AG04449 (cell line): ENCODE measurements at regions not wholly inside any gene's neighbourhood (a gene's known extent, or its start where the extent isn't known, plus 50 kb on each side); places are given as distances from the start of the nearest gene placed in this dataset.

ENCODE experiments used
- CTCF ChIA-PET: fragments of 350-600 bp; formaldehyde crosslinking; extraction: SDS; loops from one replicate; lab custom pipeline; 2021; ENCODE audit warnings: antibody characterized with exemption; lab: Yijun Ruan, JAX
- POLR2A ChIA-PET: fragments of 400-600, 350-600 bp; formaldehyde crosslinking; extraction: SDS; loops from one replicate; lab custom pipeline; 2020; ENCODE audit warnings: antibody characterized with exemption, inconsistent platforms; lab: Yijun Ruan, JAX
- DNase-seq: peaks from one replicate; pipeline ENCODE4 v3.0.0-alpha.2; 2010; ENCODE audit warnings: low read depth, low spot score
- H3K4me3 ChIP-seq: 2 replicates; pipeline ENCODE4 v1.5.1; 2011; ENCODE audit warnings: low read depth, mild to moderate bottlenecking, control low read depth, low read length
- TF ChIP-seq, protein P1 (sequence below): IDR thresholded peaks from one replicate; pipeline ENCODE4 v1.5.1; 2011; ENCODE audit warnings: mild to moderate bottlenecking, moderate library complexity, low read length, control low read depth, inconsistent platforms; ENCODE audit not compliant: insufficient read depth; ENCODE audit errors: missing control alignments

- ChIA-PET CTCF (interaction anchor here (1.4 kb wide), 1 partner anchor 125 kb away, joined by 3 read pairs; no protein-coding TSS in a partner anchor), POLR2A (no interaction called here)
- no peak overlapping the region for H3K4me3 ChIP-seq
- TF ChIP-seq, protein P1, sequence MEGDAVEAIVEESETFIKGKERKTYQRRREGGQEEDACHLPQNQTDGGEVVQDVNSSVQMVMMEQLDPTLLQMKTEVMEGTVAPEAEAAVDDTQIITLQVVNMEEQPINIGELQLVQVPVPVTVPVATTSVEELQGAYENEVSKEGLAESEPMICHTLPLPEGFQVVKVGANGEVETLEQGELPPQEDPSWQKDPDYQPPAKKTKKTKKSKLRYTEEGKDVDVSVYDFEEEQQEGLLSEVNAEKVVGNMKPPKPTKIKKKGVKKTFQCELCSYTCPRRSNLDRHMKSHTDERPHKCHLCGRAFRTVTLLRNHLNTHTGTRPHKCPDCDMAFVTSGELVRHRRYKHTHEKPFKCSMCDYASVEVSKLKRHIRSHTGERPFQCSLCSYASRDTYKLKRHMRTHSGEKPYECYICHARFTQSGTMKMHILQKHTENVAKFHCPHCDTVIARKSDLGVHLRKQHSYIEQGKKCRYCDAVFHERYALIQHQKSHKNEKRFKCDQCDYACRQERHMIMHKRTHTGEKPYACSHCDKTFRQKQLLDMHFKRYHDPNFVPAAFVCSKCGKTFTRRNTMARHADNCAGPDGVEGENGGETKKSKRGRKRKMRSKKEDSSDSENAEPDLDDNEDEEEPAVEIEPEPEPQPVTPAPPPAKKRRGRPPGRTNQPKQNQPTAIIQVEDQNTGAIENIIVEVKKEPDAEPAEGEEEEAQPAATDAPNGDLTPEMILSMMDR, result no peak
- no peak for DNase-seq
Measured at GRCh38 chr4:57287687-57288604, 177.8 kb upstream of the IGFBP7 start.

- H3K4me3 ChIP-seq, result no peak overlapping the region
- TF ChIP-seq, protein P1, result no peak
- ChIA-PET CTCF (no interaction called here), POLR2A (no interaction called here)
- DNase-seq, result no peak
Measured at GRCh38 chr4:57282933-57283310, 172.7 kb upstream of the IGFBP7 start.

- TF ChIP-seq, protein P1, result no peak
- CTCF ChIA-PET, result interaction anchor here (0.8 kb wide), 1 partner anchor 116 kb away, joined by 3 read pairs; no protein-coding TSS in a partner anchor
- H3K4me3 ChIP-seq, result no peak overlapping the region
- POLR2A ChIA-PET, result no interaction called here
- no peak for DNase-seq
Measured at GRCh38 chr4:57280481-57280880, 170.3 kb upstream of the IGFBP7 start.

- CTCF ChIA-PET, result no interaction called here
- no peak overlapping the region for H3K4me3 ChIP-seq
- no peak for DNase-seq
- TF ChIP-seq, protein P1, result no peak
- POLR2A ChIA-PET, result interaction anchor here (0.6 kb wide), 1 partner anchor 127 kb away, joined by 3 read pairs; no protein-coding TSS in a partner anchor
Measured at GRCh38 chr4:57278780-57279179, 168.6 kb upstream of the IGFBP7 start.

GRCh38 chr4:57274082-57274481, 163.9 kb upstream of the IGFBP7 start:
- DNase-seq, result no peak
- TF ChIP-seq, protein P1, result no peak
- H3K4me3 ChIP-seq, result no peak overlapping the region
- POLR2A ChIA-PET, result no interaction called here
- CTCF ChIA-PET, result interaction anchor here (1.2 kb wide), 1 partner anchor 11 kb away, joined by 3 read pairs; no protein-coding TSS in a partner anchor

DNA sequence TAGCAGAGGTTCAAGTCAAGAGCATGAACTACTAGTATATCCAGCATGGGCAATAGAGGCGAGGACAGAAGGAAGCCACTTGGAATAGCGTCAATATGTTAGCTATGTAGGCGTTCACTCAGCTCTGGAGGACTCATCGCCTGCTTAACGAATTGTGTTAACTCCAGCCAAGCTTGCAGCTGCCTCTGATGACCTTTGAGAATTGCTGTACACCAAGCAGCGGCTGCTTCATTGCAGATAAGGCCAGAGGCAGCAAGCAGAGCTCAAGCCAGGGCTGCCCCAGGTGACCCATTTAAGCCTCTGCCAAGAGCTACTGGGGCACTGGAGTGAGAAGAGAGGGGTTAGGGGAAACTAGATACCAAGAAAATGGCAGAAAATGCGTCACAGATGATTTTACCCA, 160.2 kb upstream of the IGFBP7 start:
- no peak for DNase-seq
- CTCF ChIA-PET, result no interaction called here
- H3K4me3 ChIP-seq, result no peak overlapping the region
- TF ChIP-seq, protein P1, result no peak
- POLR2A ChIA-PET, result no interaction called here
